ENCODE measurements at regions not wholly inside any gene's neighbourhood (a gene's known extent, or its start where the extent isn't known, plus 50 kb on each side); places are given as distances from the start of the nearest gene placed in this dataset.

- TF ChIP-seq, protein P1, sequence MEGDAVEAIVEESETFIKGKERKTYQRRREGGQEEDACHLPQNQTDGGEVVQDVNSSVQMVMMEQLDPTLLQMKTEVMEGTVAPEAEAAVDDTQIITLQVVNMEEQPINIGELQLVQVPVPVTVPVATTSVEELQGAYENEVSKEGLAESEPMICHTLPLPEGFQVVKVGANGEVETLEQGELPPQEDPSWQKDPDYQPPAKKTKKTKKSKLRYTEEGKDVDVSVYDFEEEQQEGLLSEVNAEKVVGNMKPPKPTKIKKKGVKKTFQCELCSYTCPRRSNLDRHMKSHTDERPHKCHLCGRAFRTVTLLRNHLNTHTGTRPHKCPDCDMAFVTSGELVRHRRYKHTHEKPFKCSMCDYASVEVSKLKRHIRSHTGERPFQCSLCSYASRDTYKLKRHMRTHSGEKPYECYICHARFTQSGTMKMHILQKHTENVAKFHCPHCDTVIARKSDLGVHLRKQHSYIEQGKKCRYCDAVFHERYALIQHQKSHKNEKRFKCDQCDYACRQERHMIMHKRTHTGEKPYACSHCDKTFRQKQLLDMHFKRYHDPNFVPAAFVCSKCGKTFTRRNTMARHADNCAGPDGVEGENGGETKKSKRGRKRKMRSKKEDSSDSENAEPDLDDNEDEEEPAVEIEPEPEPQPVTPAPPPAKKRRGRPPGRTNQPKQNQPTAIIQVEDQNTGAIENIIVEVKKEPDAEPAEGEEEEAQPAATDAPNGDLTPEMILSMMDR (IDR thresholded peaks at IDR 0.05; ENCODE audit: borderline replicate concordance, insufficient read depth, low read depth, low read length): no peak
- H3K4me3 ChIP-seq (ENCODE audit: low read depth, low read length): no peak overlapping the region
Observed at GRCh38 chr5:159837860-159838259, 78.4 kb upstream of the ADRA1B start.

- TF ChIP-seq, protein P1 (IDR thresholded peaks at IDR 0.05; ENCODE audit: borderline replicate concordance, insufficient read depth, low read depth, low read length): no peak
Observed at GRCh38 chr5:159838551-159839222, 77.6 kb upstream of the ADRA1B start.

GRCh38 chr5:159844267-159845121 is 71.8 kb upstream of the ADRA1B start:
- H3K4me3 ChIP-seq (ENCODE audit: low read depth, low read length): no peak overlapping the region

More at GRCh38 chr5:159838551-159839222, 77.6 kb upstream of the ADRA1B start:
- H3K4me3 ChIP-seq (ENCODE audit: low read depth, low read length): no peak overlapping the region

DNA sequence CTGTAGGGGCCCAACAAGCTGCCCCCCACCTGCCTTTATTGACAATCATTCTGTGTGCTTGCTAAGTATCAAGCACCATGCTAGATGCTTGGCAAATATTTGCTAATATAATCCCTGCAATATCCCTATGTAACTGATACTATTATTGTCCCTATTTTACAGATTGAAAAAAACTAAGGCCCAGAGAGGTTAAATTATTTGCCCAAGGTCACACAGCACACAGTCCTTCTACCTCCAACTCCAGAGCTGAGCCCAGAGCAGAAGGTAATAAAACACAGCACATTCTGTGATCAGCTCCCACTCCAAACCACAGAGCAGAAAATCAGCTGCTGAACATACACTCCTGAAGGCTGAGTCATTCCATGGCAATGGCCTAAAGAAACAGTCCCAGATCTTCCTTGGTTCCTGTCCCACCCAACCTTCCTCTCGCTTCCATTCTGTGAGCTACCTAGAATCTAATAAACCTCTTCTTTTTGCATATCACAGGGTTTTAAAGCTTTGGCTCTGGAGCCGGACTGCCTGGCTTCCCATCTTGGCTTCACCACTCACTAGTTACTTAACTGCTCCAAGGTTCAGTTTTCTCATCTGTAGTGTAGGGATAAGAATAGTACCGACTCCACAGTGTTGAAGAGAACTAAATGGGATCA is 66.7 kb upstream of the ADRA1B start:
- no peak overlapping the region for H3K4me3 ChIP-seq (ENCODE audit: low read depth, low read length)
- TF ChIP-seq, protein P1 (IDR thresholded peaks at IDR 0.05; ENCODE audit: borderline replicate concordance, insufficient read depth, low read depth, low read length): no peak

More at GRCh38 chr5:159844267-159845121, 71.8 kb upstream of the ADRA1B start:
- TF ChIP-seq, protein P1 (IDR thresholded peaks at IDR 0.05; ENCODE audit: borderline replicate concordance, insufficient read depth, low read depth, low read length): no peak

- no peak overlapping the region for H3K4me3 ChIP-seq (ENCODE audit: low read depth, low read length)
- TF ChIP-seq, protein P1 (IDR thresholded peaks at IDR 0.05; ENCODE audit: borderline replicate concordance, insufficient read depth, low read depth, low read length): no peak
Observed at GRCh38 chr5:159850160-159850559, 66.1 kb upstream of the ADRA1B start.

DNA sequence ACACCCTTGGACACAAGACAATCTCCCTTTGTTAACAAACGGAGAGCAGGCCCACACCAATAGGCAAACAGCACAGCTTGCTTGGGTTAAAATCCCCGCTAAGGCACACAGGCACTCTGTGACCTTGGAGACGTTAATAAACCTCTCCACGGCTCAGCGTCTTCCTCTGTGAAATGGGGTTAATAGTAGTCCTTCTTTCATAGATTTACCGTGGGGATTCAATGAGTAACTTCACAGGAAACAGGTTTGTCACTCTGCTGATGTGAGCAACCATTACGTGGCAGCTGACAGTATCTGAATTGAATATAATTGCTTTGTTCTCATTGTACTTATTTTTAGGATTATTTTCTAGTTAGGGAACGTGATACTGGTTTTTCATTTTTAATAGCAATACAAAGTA is 65.2 kb upstream of the ADRA1B start:
- no peak overlapping the region for H3K4me3 ChIP-seq (ENCODE audit: low read depth, low read length)
- TF ChIP-seq, protein P1 (IDR thresholded peaks at IDR 0.05; ENCODE audit: borderline replicate concordance, insufficient read depth, low read depth, low read length): no peak
